ENCODE measurements at regions not wholly inside any gene's neighbourhood (a gene's known extent, or its start where the extent isn't known, plus 50 kb on each side); places are given as distances from the start of the nearest gene placed in this dataset.

GRCh38 chr18:54031243-54031642, 193.2 kb downstream of the MBD2 start:
- Histone ChIP-seq H2AFZ (ENCODE audit: low read depth, low read length) (no peak overlapping the region), H3K27me3 (ENCODE audit: control insufficient read depth in 2 of 2, insufficient read depth in 2 of 2, low read length in 2 of 2) (no peaks in the 10 kb centered on the region), H3K36me3 (ENCODE audit: control insufficient read depth, insufficient read depth, low read length) (no peaks in the 10 kb centered on the region), H3K27ac (ENCODE audit: extremely low read depth, low read depth, low read length) (no peak overlapping the region), H3K79me2 (ENCODE audit: control insufficient read depth, insufficient read depth, low read length) (no peaks in the 10 kb centered on the region), H3K4me2 (ENCODE audit: insufficient read depth, low read length) (no peak overlapping the region), H3K9me1 (ENCODE audit: control insufficient read depth, insufficient read depth, low read length) (no peaks in the 10 kb centered on the region), H3K4me1 (replicated peaks in 1 of 2; ENCODE audit: control insufficient read depth in 2 of 2, insufficient read depth in 2 of 2, low read length in 2 of 2) (no peaks in the 10 kb centered on the region), H3K4me3 (no peak overlapping the region), H3K9me3 (replicated peaks; ENCODE audit: control insufficient read depth, insufficient read depth, low read depth, low read length) (no peaks in the 10 kb centered on the region), H3K9ac (ENCODE audit: insufficient read depth in 1 of 2, low read depth in 2 of 2, low read length in 2 of 2) (no peak overlapping the region), H4K20me1 (replicated peaks; ENCODE audit: control insufficient read depth, insufficient read depth, low read length) (no peaks in the 10 kb centered on the region)
- intact Hi-C loops (cut with micrococcal nuclease) (no loop called here), in situ Hi-C loops (cut with MboI) (no loop called here)
- ATAC-seq (no peak), FAIRE-seq (no peak), DNase-seq (ENCODE audit: extremely low read depth in 1 of 4, low spot score in 3 of 4) (no peak)
- no TSS peak for BruUV-seq (replicated peaks)
- CTCF ChIA-PET (ENCODE audit: low intra/inter-chr PET ratio) = no interaction called here
- POLR2A ChIA-PET = no interaction called here
- TF ChIP-seq ZNF146 (CRISPR knock-in tag; IDR thresholded peaks at IDR 0.05; ENCODE audit: unreplicated experiment) (no peak), JUN (IDR thresholded peaks at IDR 0.05; ENCODE audit: borderline replicate concordance, low read depth, low read length) (no peak), JUN (CRISPR knock-in tag; IDR thresholded peaks at IDR 0.05; ENCODE audit: borderline replicate concordance) (no peak), RBM14 (IDR thresholded peaks at IDR 0.05; ENCODE audit: borderline replicate concordance, insufficient read depth, low read depth, low read length) (no peak), LEF1 (IDR thresholded peaks at IDR 0.05) (no peak), ZNF717 (CRISPR knock-in tag; IDR thresholded peaks at IDR 0.05) (no peak), ELF2 (CRISPR knock-in tag; IDR thresholded peaks at IDR 0.05) (no peak), ATF1 (CRISPR knock-in tag; IDR thresholded peaks at IDR 0.05) (no peak), ATF1 (tag; IDR thresholded peaks at IDR 0.05) (no peak), AFF4 (CRISPR knock-in tag; IDR thresholded peaks at IDR 0.05) (no peak), XRCC5 (IDR thresholded peaks at IDR 0.05; ENCODE audit: low read depth, low read length) (no peak), ZEB2 (IDR thresholded peaks at IDR 0.05) (no peak), THAP12 (CRISPR knock-in tag; IDR thresholded peaks at IDR 0.05) (no peak), CTCF (IDR thresholded peaks at IDR 0.05 in 2 of 3, conservative IDR thresholded peaks at IDR 0.05 in 1 of 3; ENCODE audit: insufficient read depth in 2 of 3, low read depth in 1 of 3, low read length in 3 of 3) (no peak), KLF6 (CRISPR knock-in tag; IDR thresholded peaks at IDR 0.05; ENCODE audit: borderline replicate concordance) (no peak), EP300 (IDR thresholded peaks at IDR 0.05; ENCODE audit: low read length) (no peak), KHSRP (IDR thresholded peaks at IDR 0.05) (no peak), FOSL1 (tag; conservative IDR thresholded peaks at IDR 0.05) (no peak), MED1 (CRISPR knock-in tag; IDR thresholded peaks at IDR 0.05; ENCODE audit: borderline replicate concordance) (no peak), CBX5 (IDR thresholded peaks at IDR 0.05; ENCODE audit: borderline replicate concordance, low read depth) (no peak)

Measured in K562 (cell line).